ENCODE measurements at regions not wholly inside any gene's neighbourhood (a gene's known extent, or its start where the extent isn't known, plus 50 kb on each side); places are given as distances from the start of the nearest gene placed in this dataset.

DNA sequence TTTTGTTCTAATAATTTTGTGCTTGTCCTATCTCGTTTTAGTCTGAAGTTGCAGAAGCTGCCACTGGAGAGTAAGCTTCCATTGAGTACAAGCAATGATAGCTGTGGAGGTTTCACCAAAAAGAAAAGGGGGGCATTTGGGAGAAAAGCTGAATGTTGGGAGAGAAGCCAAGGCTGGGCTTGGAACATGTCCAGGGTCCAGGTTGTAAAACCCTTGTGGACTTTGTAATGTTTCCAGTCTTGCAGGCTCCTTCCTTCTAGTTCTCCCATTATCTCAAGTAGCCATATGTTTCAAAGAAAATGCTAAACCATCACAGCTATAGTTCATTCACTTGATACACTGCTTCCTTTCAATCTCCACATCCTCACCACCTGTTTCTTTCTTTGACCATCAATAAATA lies 880.2 kb downstream of the NLGN4Y start:
- no peak for DNase-seq (ENCODE audit: low read depth in 2 of 2)

DNA sequence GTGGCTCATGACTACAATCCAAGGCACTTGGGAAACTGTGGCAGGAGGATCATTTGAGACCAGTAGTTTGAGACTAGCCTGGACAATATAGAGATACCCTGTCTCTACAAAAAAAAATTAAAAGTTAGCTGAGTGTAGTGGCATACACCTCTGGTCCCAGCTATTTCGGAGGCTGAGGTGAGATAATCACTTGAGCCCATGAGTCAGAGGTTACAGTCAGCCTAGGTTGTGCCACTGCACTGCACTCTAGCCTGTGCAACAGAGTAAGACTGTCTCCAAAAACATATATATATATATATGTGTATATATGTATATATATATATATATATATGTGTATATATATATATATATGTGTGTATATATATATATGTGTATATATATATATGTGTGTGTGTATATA lies 890.8 kb downstream of the NLGN4Y start:
- DNase-seq (ENCODE audit: low read depth in 2 of 2), result no peak

DNA sequence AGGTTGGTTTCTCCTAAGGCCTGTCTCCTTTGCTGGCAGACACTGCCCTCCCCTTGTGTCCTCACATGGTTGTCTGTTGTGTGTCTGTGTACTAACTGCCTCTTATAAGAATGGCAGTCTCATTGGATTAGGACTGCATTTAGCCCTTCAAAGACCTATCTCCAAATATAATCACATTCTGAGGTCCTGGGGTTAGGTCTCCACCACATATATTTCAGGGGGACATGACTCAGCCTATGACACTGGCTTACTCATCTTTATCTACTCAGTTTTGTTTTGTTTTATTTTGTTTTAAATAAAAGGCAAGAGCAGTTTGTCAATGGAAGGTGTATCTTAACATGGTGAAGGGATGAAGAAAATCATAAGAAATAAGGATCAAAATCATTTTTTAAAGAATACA lies 894.3 kb downstream of the NLGN4Y start:
- no peak for DNase-seq (ENCODE audit: low read depth in 2 of 2)

DNA sequence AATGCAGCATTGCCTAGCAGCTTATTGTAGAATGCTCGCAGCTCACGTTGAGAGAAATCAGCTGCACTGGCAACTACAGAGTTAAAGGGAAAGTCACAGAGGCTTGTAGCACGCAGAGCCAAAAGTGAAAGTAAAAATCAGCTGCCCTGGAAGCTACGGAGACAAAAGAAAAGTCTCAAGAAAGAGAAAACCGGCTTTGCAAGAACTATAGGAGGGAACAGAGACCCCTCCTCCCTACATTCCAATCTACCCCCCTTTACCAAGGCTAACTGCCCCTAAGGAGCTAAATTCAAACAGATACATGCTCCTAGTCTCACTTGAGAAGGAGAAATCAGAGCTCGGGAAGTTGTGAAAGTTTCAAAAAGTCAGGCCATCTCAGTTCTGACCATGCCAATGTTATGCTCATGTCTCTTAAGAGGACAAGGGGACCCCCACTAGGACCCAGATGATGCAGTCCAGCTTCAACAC lies 900.4 kb downstream of the NLGN4Y start:
- DNase-seq (ENCODE audit: low read depth in 2 of 2), result no peak

DNA sequence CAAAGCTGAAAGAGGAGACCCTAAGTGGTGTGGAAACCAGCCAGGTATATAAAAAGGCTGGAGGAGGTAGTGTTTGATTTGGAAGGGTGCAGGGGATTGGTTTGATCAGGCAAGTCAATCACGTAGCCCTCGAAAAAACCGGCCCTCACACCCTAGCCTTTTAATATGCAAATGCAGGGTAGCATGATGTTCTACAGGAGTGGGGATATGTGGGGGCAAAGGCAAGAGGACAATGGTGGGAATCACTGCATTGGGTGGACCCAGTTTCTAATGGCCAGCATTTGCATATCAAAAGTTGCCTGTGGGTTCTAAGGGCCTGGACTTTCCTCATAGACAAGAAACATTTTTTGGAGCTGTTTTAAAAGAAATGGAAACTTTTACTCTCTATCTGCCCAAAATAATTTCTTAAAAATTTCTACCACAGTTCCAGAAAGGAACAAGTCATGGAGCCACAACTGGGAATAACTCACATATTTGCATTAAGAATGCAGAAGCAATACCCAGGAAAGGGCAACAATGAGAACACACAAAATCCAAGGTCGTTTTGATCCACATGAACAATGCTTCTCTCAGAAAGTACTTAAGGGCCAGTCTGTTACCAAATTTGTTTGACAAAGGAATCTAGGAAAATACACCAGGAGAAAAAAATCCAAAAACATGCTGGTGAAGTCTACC lies 915.8 kb downstream of the NLGN4Y start:
- no peak for DNase-seq (ENCODE audit: low read depth in 2 of 2)

DNA sequence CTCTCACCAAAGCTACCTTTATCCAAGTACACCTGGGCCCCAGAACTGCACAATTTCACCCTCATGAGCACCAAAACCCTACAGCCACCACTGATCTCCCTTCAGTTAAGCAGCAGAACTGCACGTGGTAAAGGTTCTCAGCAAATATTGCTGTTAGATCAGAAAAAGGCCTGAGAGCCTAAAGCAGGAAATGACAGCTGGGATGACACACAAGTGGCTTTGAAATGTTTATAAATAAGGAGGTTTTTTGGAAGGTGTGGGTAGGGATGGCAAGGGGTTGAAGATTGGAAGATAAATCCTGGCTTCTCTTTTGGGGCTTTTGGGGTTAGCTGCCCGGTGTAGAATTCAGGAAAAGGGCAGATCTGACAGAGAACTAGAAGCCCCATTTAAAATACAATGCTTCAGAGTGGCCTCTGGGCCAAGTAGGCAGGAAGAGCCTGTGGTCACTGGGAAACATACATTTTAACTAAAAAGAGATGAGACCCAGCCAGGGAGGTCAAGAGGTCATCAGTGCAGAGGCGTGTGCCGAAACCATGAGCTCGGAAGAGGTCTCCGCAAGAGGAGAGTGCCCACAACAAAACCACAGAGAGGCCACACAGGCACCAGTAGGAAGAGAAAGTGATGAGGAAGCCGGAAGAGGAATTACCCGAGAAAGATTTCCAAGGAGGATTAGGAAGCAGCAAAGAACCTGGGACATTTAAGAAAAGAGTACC lies 916.5 kb downstream of the NLGN4Y start:
- DNase-seq (ENCODE audit: low read depth in 2 of 2), result no peak

DNA sequence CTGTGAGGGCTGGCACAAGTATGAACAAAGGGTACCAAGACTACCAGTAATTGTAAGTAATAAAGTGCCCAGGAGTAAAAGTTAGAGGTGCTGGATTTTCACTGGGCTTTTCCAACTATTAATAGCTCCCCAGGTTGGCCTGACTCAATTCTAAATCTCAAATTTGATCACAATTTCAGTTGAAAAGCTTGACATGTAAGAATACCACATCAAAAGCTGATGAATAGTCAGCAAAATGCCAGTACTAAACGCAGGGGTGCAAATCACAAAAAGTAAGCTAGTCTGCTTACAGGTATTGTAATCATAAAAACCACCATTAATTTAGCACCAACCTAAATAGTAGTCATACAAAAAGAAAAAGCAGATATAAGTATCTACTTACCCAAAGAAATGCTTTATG lies 917.5 kb downstream of the NLGN4Y start:
- no peak for DNase-seq (ENCODE audit: low read depth in 2 of 2)

DNA sequence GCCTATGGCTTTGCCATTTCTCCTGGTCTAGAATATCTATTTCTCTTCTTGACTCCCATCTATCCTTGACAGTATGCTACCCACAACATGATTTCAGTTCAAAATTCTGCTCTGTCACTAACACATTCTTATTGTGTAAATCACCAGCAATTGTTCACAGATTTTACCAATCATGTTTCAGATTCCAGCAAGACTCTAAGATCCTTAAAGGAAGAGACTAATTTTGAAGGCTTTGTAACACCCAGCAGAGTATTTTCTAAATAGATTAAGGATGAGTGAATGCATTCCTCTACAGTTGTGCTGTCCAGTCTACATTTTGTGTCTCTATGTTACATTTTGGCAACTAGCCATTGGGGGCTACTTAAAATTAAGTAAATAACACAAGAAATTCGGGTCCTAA lies 921.5 kb downstream of the NLGN4Y start:
- no peak for DNase-seq (ENCODE audit: low read depth in 2 of 2)

DNA sequence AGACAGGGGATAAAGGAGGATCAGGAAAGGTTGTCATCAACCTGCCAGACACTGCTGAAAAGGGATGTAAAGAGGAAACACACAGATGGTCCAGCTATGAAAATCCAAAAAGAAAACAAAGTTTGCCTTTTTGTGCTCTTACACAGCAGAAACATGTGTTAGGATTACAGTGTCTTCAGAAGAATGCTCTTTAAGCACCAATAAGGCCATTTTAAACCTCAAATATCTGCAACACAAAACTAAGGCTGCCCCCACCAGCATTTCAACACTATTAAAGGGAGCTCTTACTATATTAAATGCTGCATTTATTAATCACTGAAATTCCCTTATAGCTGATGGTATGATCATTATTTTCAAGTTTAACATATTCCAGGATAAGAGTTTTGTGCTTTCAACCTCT lies 922.5 kb downstream of the NLGN4Y start:
- DNase-seq (ENCODE audit: low read depth in 2 of 2), result no peak

DNA sequence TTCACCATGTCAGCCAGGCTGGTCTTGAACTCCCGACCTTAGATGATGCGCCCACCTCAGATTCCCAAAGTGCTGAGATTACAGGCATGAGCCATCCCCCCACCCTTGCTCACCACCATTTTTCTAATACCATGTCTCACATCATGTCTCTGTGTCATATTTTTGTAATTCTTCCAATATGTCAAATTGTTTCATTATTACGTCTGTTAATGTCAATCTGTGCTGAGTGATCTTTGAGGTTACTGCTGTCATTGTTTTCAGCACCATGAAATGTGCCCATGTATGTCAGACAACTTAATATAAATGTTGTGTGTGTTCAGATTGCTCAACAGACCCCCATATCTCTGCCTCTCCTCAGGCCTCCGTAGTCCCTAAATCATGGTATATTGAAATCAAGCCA lies 923.6 kb downstream of the NLGN4Y start:
- DNase-seq (ENCODE audit: low read depth in 2 of 2), result no peak

DNA sequence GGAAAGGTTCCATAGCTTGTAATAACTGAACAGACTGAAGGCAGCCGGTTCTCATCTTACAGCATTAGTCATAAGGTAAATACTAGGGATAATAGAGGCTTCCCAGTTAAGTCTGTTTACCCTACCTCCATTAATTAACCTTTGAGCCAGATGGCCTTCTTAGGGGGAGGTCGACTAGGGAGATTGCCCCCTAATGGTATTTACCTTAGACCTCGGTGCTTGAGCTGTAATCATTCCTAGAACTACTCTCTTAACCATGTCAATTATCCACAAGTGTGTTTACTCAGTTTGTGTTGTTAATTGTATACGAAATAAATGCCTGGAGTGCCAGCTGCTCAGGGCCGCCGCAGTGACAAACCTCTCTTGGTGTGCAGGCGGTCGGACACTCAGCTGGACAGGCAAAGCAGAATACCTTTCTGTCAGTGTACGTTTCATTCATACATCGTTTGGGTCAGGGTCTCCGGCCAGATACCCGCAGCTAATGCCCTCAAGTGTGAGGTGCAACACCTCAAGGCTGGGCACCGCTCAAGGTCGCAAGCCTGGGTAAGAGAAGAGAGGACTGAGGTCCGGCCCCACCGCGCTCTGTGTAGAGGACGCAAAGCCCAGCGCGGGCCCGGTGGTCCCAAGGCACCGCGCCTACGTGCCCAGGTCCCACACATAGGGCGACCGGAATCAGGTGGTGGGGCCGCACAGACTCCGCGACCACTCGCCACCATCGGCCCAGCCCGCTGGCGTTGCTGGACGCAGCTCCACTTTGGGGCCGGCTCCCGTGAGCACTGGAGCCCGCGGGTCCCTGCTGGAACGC lies 931.0 kb downstream of the NLGN4Y start:
- DNase-seq (ENCODE audit: low read depth in 2 of 2), result no peak

DNA sequence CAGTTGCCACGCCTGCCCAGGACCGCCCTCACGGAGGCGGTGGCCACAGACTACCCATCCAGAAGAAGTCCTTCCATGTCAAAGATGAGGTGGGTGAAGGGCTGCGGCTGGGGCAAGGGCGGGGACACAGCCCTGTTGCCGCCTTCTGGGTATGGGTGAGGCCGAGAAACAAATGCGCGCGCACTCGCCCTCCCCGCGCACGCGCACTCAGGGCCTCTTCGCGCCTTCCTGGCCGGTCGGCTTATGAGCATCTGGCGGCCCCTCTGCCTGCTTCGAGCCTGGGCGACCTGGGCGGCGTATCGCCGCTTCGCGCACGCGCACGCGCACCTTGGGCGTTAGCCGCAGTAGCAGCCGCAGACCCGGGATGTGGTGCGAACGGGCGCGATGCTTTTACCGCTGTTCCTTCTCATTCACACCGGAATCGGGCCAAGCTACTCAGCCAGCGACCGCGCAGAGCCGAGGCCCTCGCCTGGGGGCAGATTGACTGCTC lies 931.7 kb downstream of the NLGN4Y start:
- DNase-seq (ENCODE audit: low read depth in 2 of 2), result peak; percentile 50 to 51

DNA sequence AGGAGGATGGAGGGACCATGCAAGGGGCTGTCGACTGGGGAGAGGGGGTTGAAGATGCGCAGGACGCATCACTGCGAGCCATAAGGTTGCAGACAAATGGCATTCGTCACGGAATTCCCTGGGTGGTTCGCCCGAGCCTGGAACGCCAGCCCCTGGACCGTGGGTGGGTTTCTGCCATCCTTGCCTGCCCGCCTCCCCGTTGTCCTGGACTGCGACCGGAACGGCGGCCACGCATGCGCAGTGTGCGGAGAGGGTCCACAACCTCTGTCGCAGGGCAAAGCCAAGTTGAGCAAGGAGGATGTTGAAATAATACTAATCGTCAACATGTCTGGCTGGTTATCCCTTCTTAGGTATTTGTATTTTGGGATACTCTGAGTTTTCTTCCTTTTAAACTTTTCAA lies 932.2 kb downstream of the NLGN4Y start:
- DNase-seq (ENCODE audit: low read depth in 2 of 2), result no peak

DNA sequence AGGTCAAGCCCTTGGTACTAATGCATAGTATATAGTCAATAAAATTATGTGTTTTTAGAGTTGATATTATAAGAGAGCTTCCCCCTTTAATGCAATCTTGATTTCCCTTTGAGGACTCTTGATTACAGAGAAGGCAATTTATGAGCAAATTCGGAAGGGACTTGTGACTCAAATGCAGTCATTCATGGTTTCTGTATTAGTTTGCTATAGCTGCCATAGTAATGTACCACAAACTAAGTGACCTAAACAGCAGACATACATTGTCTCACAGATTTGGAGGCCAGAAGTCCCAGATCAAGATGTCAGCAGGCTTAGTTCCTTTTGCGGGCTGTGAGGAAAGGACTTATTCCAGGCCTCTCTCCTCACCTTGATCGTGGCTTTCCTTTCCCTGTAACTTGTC lies 933.4 kb downstream of the NLGN4Y start:
- DNase-seq (ENCODE audit: low read depth in 2 of 2), result no peak

DNA sequence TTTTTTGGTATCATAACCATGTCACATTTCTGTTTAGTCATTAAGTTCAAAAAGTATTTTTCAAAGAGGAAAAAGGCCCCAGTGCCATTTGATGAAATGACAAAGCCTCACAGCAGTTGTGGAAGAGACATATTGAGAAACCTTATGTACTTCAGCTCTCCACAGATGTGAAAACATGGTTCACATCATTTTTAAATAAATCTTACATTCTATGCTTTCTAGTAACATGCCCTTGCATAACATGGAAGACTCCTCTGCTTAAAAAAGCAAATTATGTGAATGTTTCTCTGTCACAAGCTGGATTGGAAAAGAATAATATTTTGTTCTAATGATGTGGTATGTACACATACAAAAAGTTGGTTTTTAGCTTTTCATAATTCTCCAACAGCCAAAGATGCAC lies 934.1 kb downstream of the NLGN4Y start:
- no peak for DNase-seq (ENCODE audit: low read depth in 2 of 2)

DNA sequence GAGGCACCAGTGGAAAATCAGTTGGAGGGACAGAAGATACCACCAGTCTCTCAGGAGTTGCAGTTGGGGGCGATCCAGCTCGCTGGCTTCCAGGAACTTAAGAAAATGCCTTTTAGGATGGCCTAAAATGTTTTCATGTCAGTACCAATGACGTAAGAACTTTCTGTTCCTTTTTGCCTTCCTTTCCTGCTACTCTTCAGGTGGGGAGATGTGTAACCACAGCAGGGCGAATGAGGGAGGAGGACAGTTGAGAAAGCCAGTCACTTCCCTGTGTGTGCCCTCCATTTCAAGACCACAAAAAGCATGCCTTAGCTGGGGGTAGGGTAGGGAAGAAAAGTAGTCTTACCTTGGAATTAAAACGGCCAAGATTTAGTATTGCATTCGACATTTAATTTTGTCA lies 941.6 kb downstream of the NLGN4Y start:
- no peak for DNase-seq (ENCODE audit: low read depth in 2 of 2)

DNA sequence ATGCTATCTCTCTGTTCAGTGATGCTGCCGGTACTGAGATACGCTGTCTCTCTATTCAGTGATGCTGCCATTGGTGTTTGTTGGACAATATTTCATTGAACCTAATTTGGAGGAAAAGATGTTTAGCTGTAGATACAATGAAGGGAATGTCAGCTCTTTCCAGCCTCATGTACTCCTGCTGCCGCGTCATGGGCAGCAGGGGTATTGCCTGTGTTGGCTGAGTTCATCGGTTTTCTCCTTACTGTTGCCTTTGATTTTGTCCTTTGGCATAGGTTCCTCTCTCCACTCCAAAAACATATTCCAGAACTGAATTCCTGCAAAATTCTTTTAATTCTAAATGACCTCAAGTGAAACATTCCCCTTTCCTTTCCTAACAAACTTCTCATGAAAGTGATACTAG lies 942.6 kb downstream of the NLGN4Y start:
- DNase-seq (ENCODE audit: low read depth in 2 of 2), result no peak

DNA sequence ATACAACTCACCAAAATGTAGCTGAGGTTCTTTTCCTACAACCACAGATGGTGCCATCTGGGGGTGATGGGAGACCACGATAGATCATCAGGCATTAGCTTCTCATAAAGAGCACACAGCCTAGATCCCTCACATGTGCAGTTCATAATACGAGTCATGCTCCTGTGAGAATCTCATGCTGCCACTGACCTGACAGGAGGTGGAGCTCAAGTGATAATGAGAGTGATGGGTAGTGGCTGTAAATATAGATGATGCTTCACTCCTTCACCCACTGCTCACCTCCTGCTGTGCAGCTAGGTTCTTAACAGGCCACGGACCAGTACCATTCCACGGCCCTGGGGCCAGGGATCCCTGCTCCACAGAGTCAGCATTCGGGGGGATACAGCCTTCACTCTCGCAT lies 943.8 kb downstream of the NLGN4Y start:
- no peak for DNase-seq (ENCODE audit: low read depth in 2 of 2)

DNA sequence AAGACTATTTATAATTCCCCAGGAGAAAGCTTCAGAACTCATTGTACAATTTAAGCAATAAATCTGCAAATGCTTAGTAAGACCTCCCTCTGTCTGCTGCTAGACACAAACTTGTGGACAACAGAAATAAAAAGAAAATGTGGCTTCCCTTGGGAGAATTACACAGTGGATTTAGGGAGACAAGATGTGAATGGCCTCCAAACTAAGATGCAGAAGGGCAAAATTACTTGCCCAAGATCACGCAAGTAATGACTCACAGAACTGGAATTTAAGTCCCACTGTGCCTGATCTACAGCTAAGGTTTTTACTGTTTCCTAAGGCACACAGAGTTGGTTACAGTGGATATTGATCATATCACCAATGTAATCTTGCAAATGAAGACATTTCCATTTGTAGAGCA lies 947.0 kb downstream of the NLGN4Y start:
- no peak for DNase-seq (ENCODE audit: low read depth in 2 of 2)

DNA sequence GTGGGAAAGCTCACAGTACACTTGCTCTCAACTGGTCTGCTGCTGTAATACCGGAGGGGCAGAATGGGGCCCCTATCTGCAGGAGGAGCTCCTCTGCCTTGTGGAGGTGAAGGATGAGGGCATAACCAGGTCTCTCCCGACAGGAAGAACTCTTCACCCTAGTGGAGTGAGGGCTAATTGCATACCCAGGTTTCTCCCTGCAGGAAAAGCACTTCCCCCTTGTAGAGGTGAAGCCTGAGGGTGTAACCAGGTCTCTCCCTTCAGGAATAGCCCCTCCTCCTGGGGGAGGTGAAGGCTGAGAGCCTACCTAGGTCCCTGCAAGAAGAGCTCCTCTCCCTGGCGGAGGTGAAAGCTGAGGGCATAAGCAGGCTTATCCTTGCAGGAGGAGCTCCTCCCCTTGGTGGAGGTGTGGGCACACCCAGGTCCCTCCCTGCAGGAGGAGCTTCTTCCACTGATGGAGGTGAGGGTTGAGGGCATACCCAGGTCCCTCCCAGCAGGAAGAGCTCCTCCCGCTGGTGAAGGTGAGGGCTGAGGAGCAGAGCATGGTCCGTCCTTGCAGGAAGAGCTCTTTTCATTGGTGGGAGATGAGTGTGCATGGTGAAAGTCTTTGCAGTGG lies 954.1 kb downstream of the NLGN4Y start:
- no peak for DNase-seq (ENCODE audit: low read depth in 2 of 2)

DNA sequence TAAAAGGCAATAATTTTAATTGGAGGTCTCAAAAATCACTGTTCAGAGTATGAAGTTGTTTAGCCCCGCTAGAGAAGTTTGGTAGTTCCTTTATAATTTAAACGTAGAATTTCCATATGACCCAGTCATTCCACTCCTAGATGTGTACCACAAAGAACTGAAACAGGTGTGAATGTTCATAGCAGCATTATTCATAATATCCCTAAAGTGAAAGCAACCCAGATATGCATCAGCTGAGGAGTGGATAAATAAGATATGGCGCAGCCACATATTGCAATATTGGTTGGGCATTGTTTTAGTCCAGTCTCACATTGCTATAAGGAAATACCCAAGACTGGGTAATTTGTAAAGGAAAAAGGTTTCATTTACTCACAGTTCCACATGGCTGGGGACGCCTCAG lies 976.2 kb downstream of the NLGN4Y start:
- DNase-seq (ENCODE audit: low read depth in 2 of 2), result no peak

DNA sequence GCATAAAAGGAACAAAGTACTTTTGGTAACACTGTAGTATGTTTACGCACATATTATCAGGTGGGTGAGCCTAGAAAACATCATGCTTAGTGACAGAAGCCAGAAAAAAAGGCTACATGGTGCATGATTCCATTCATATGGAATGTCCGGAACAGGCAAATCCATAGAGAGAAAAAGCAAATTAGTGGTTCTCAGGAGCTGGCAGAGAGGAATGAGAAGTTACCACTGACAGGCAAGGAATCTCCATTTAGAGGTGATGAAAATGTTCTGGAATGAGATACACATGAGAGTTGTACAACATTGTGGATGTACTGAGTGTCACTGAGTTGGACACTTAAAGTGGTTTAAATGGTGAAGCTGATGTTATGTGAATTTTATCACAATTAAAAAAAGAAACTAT lies 976.9 kb downstream of the NLGN4Y start:
- DNase-seq (ENCODE audit: low read depth in 2 of 2), result no peak
